GM12878 (cell line): ENCODE measurements at regions not wholly inside any gene's neighbourhood (a gene's known extent, or its start where the extent isn't known, plus 50 kb on each side); places are given as distances from the start of the nearest gene placed in this dataset.

ENCODE experiments used
- ATAC-seq: fragments of 200-7000 bp; cut with Tn5 transposase; 3 replicates; pipeline ENCODE4 v1.9.1; 2020; ENCODE audit warnings: mild to moderate bottlenecking, moderate library complexity
- BruUV-seq: library from RNA; stranded (reverse); fragments of 400-500 nt; replicated peaks from 2 replicates; lab custom pipeline; 2021; lab: Mats Ljungman, UMichigan
- CTCF ChIA-PET: fragments of 300-600 bp; sonication (Branson Sonifier 250); formaldehyde crosslinking; extraction: SDS; loops from one replicate; lab custom pipeline; 2021; ENCODE audit warnings: inconsistent platforms; lab: Yijun Ruan, JAX
- POLR2A ChIA-PET: fragments of 350-600 bp; formaldehyde crosslinking; extraction: SDS; loops from one replicate; lab custom pipeline; 2021; ENCODE audit warnings: inconsistent platforms; lab: Charles Lee
- RAD21 ChIA-PET: fragments of 300-600 bp; sonication (Branson Sonifier 250); formaldehyde crosslinking; loops from one replicate; lab custom pipeline; 2023; ENCODE audit warnings: antibody characterized with exemption; ENCODE audit not compliant: unreplicated experiment; lab: Charles Lee
- SMC1A ChIA-PET: fragments of 300-600 bp; sonication (Branson Sonifier 250); formaldehyde crosslinking; loops from one replicate; lab custom pipeline; 2023; ENCODE audit not compliant: unreplicated experiment, uncharacterized antibody; lab: Charles Lee
- DNase-seq: peaks from one replicate; pipeline ENCODE4 v3.0.0-alpha.2; 2011; ENCODE audit warnings: low read depth, low spot score
- FAIRE-seq: peaks from 3 replicates; lab custom pipeline; 2011; peaks lifted over from hg19 to GRCh38; lab: Jason Lieb, UNC
- H2AFZ ChIP-seq: 2 replicates; pipeline ENCODE4 v1.6.0; 2011; ENCODE audit warnings: low read depth, low read length, control low read depth; ENCODE audit not compliant: control insufficient read depth
- H3K27ac ChIP-seq: 2 replicates; pipeline ENCODE4 v1.5.1; 2011; ENCODE audit warnings: control low read depth; ENCODE audit not compliant: control insufficient read depth, insufficient read depth
- H3K27me3 ChIP-seq, 2 experiments: replicated peaks in 1 of 2; 2 replicates each; pipeline versions ENCODE4 v1.6.0 to v1.6.1; 2011; ENCODE audit warnings: low read length in 1 of 2; ENCODE audit not compliant: control insufficient read depth in 2 of 2, insufficient read depth in 2 of 2
- H3K36me3 ChIP-seq, 2 experiments: 2 replicates each; pipeline ENCODE4 v1.5.1; 2011; ENCODE audit warnings: low read length in 1 of 2; ENCODE audit not compliant: control insufficient read depth in 2 of 2, insufficient read depth in 2 of 2
- H3K4me1 ChIP-seq: 2 replicates; pipeline ENCODE4 v1.6.1; 2011; ENCODE audit warnings: mild to moderate bottlenecking, low read length, moderate library complexity, mixed read lengths; ENCODE audit not compliant: control insufficient read depth, insufficient read depth
- H3K4me2 ChIP-seq: 2 replicates; pipeline ENCODE4 v1.6.0; 2011; ENCODE audit warnings: control low read depth; ENCODE audit not compliant: control insufficient read depth, insufficient read depth
- H3K4me3 ChIP-seq: fragments of 200-600 bp; sonication (generic); 2 replicates; pipeline ENCODE4 v1.5.1; 2016
- H3K79me2 ChIP-seq: 2 replicates; pipeline ENCODE4 v1.6.0; 2011; ENCODE audit warnings: low read length; ENCODE audit not compliant: control insufficient read depth, insufficient read depth
- H3K9ac ChIP-seq: 2 replicates; pipeline ENCODE4 v1.8.0; 2011; ENCODE audit warnings: low read length, control low read depth, mixed read lengths; ENCODE audit not compliant: control insufficient read depth, insufficient read depth
- H3K9me3 ChIP-seq: replicated peaks from 3 replicates; pipeline ENCODE4 v1.5.1; 2011; ENCODE audit warnings: mild to moderate bottlenecking, low read length; ENCODE audit not compliant: control insufficient read depth, insufficient read depth
- H4K20me1 ChIP-seq: 2 replicates; pipeline ENCODE4 v1.6.0; 2011; ENCODE audit not compliant: control insufficient read depth, insufficient read depth
- CUX1 ChIP-seq: IDR thresholded peaks from 2 replicates; pipeline ENCODE4 v1.6.1; 2012; ENCODE audit warnings: improper control_type of control experiment, low read depth, low read length; ENCODE audit not compliant: insufficient replicate concordance
- E4F1 ChIP-seq: fragments of 450-650 bp; IDR thresholded peaks from 2 replicates; pipeline ENCODE4 v1.6.1; 2018; ENCODE audit warnings: borderline replicate concordance, mild to moderate bottlenecking; ENCODE audit not compliant: partially characterized antibody
- SREBF1 ChIP-seq: IDR thresholded peaks from 2 replicates; pipeline ENCODE4 v1.6.1; 2012; ENCODE audit warnings: mild to moderate bottlenecking, low read length
- WGBS: methylation state at CpG from one replicate; pipeline ENCODE4 v1.1.6; 2016; ENCODE audit warnings: low lambda C conversion rate; ENCODE audit not compliant: insufficient replicate concordance, insufficient coverage; ENCODE audit errors: missing lambda C conversion rate; 5-methylcytosine and 5-hydroxymethylcytosine counted together
- in situ Hi-C: fragments of 300-500 bp; cut with MboI; formaldehyde crosslinking; loops from 9 replicates; pipeline ENCODE4 v1.14.3; 2018; ENCODE audit warnings: mixed read lengths
- intact Hi-C: fragments of 100-400 bp; cut with micrococcal nuclease; formaldehyde crosslinking; loops from one replicate; pipeline ENCODE4 v1.14.2; 2022; ENCODE audit not compliant: unreplicated experiment
- TF ChIP-seq, protein P1 (sequence below): fragments of 450-650 bp; IDR thresholded peaks from 2 replicates; pipeline ENCODE4 v1.6.1; 2017; ENCODE audit warnings: mild to moderate bottlenecking, moderate library complexity
- TF ChIP-seq, protein P2 (sequence below): fragments of 450-650 bp; IDR thresholded peaks from 2 replicates; pipeline ENCODE4 v1.6.1; 2016; ENCODE audit warnings: mild to moderate bottlenecking
- TF ChIP-seq, protein P3 (sequence below): fragments of 450-650 bp; IDR thresholded peaks from 2 replicates; pipeline ENCODE4 v1.6.1; 2017; ENCODE audit warnings: borderline replicate concordance

DNA sequence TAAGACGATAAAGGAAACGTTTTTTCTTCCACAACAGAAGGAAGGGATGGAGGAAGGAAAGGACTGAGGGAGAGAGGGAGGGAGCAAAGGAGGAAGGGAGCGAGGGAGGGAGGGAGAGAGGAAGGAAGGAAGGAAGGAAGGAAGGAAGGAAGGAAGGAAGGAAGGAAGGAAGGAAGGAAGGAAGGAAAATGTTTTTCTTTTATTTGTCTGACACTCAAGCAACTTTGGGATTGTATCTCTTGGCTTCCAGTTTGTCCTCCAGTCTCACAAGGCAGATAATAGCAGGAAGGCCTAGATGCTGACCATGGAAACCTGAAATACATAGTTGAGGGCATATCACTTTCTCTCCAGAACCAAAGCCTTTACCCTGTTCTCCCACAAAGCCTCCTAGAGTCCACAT, 226.7 kb downstream of the ZNF674 start:
- FAIRE-seq, result no peak
- no peak for TF ChIP-seq CUX1
- TF ChIP-seq, protein P1, sequence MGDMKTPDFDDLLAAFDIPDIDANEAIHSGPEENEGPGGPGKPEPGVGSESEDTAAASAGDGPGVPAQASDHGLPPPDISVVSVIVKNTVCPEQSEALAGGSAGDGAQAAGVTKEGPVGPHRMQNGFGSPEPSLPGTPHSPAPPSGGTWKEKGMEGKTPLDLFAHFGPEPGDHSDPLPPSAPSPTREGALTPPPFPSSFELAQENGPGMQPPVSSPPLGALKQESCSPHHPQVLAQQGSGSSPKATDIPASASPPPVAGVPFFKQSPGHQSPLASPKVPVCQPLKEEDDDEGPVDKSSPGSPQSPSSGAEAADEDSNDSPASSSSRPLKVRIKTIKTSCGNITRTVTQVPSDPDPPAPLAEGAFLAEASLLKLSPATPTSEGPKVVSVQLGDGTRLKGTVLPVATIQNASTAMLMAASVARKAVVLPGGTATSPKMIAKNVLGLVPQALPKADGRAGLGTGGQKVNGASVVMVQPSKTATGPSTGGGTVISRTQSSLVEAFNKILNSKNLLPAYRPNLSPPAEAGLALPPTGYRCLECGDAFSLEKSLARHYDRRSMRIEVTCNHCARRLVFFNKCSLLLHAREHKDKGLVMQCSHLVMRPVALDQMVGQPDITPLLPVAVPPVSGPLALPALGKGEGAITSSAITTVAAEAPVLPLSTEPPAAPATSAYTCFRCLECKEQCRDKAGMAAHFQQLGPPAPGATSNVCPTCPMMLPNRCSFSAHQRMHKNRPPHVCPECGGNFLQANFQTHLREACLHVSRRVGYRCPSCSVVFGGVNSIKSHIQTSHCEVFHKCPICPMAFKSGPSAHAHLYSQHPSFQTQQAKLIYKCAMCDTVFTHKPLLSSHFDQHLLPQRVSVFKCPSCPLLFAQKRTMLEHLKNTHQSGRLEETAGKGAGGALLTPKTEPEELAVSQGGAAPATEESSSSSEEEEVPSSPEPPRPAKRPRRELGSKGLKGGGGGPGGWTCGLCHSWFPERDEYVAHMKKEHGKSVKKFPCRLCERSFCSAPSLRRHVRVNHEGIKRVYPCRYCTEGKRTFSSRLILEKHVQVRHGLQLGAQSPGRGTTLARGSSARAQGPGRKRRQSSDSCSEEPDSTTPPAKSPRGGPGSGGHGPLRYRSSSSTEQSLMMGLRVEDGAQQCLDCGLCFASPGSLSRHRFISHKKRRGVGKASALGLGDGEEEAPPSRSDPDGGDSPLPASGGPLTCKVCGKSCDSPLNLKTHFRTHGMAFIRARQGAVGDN, result no peak
- TF ChIP-seq, protein P2, sequence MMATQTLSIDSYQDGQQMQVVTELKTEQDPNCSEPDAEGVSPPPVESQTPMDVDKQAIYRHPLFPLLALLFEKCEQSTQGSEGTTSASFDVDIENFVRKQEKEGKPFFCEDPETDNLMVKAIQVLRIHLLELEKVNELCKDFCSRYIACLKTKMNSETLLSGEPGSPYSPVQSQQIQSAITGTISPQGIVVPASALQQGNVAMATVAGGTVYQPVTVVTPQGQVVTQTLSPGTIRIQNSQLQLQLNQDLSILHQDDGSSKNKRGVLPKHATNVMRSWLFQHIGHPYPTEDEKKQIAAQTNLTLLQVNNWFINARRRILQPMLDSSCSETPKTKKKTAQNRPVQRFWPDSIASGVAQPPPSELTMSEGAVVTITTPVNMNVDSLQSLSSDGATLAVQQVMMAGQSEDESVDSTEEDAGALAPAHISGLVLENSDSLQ, result no peak
- TF ChIP-seq E4F1, result no peak
- no peak for TF ChIP-seq SREBF1
- TF ChIP-seq, protein P3, sequence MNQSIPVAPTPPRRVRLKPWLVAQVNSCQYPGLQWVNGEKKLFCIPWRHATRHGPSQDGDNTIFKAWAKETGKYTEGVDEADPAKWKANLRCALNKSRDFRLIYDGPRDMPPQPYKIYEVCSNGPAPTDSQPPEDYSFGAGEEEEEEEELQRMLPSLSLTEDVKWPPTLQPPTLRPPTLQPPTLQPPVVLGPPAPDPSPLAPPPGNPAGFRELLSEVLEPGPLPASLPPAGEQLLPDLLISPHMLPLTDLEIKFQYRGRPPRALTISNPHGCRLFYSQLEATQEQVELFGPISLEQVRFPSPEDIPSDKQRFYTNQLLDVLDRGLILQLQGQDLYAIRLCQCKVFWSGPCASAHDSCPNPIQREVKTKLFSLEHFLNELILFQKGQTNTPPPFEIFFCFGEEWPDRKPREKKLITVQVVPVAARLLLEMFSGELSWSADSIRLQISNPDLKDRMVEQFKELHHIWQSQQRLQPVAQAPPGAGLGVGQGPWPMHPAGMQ, result no peak

More for the DNA sequence above, 226.7 kb downstream of the ZNF674 start:
- H3K79me2 ChIP-seq, result no peaks in the 10 kb centered on the region
- POLR2A ChIA-PET, result no interaction called here
- DNase-seq (no peak), ATAC-seq (no peak)
- H3K27ac ChIP-seq, result no peak overlapping the region
- H3K9me3 ChIP-seq, result no peaks in the 10 kb centered on the region
- H4K20me1 ChIP-seq, result no peaks in the 10 kb centered on the region
- H3K4me1 ChIP-seq, result no peaks in the 10 kb centered on the region
- in situ Hi-C loops, result no loop called here
- H3K4me2 ChIP-seq, result no peak overlapping the region
- RAD21 ChIA-PET, result no interaction called here
- no peaks in the 10 kb centered on the region for H3K27me3 ChIP-seq
- no TSS peak for BruUV-seq
- H2AFZ ChIP-seq, result no peak overlapping the region
- intact Hi-C loops, result no loop called here
- no peak overlapping the region for H3K9ac ChIP-seq
- 0% methylated on average over 3 of the region's 3 CpGs for WGBS
- SMC1A ChIA-PET, result no interaction called here
- no peaks in the 10 kb centered on the region for H3K36me3 ChIP-seq
- CTCF ChIA-PET, result no interaction called here
- no peak overlapping the region for H3K4me3 ChIP-seq
